NB4 (cell line): ENCODE measurements at regions not wholly inside any gene's neighbourhood (a gene's known extent, or its start where the extent isn't known, plus 50 kb on each side); places are given as distances from the start of the nearest gene placed in this dataset.

Source experiments
- CTCF ChIP-seq: IDR thresholded peaks from one replicate; pipeline ENCODE4 v1.5.1; 2012; ENCODE audit warnings: low read depth, low read length
- MAX ChIP-seq: IDR thresholded peaks from 2 replicates; pipeline ENCODE4 v1.6.1; 2011; ENCODE audit warnings: low read depth, low read length
- POLR2A ChIP-seq: IDR thresholded peaks from 2 replicates; pipeline ENCODE4 v1.6.1; 2011; ENCODE audit warnings: mild to moderate bottlenecking; ENCODE audit not compliant: insufficient read length; ENCODE audit errors: extremely low read depth

- TF ChIP-seq CTCF = no peak
- no peak for TF ChIP-seq MAX
- no peak for TF ChIP-seq POLR2A
These were observed 122.6 kb upstream of the CPEB2 start for GRCh38 chr4:14879683-14880082.
